HL-60/S4 treated with phorbol 12-myristate 13-acetate at 8.2 ng/mL for 4 days and 3 days (cell line): ENCODE measurements at regions not wholly inside any gene's neighbourhood (a gene's known extent, or its start where the extent isn't known, plus 50 kb on each side); places are given as distances from the start of the nearest gene placed in this dataset.
"Not testable (repeated sequence)": the region's sequence is repeated elsewhere in the genome, so short reads cannot be mapped to it uniquely, and the experiment has no call there.

Experiments used
- in situ Hi-C: fragments of 300-500 bp; cut with MboI; formaldehyde crosslinking; loops from 2 replicates; pipeline ENCODE4 v1.15.0; 2022; ENCODE audit warnings: low sequenced_read_pairs

GRCh38 chr1:222077206-222077605 is 335.3 kb upstream of the DUSP10 start:
- in situ Hi-C loops, result no loop called here

DNA sequence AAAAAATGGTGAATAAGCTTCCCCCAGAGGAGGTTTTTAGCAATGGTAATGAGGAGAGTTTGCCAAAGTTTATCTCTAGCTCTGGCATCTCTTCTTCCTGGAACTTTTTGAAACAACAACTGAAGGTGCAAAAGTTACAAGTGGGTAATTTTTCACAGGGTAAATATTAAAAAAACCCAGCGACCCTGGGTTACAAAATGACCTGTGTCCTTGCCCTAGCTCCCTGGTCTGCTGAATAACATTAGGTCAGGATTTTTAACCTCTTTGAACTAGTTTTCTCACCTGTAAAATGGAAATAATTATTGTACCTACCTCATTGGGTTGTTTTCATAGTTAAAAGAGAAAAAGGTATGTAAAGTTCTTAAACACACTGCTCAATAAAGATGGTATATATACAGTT is 332.4 kb upstream of the DUSP10 start:
- in situ Hi-C loops, result no loop called here

GRCh38 chr1:222073307-222073995 is 331.6 kb upstream of the DUSP10 start:
- in situ Hi-C loops, result no loop called here

DNA sequence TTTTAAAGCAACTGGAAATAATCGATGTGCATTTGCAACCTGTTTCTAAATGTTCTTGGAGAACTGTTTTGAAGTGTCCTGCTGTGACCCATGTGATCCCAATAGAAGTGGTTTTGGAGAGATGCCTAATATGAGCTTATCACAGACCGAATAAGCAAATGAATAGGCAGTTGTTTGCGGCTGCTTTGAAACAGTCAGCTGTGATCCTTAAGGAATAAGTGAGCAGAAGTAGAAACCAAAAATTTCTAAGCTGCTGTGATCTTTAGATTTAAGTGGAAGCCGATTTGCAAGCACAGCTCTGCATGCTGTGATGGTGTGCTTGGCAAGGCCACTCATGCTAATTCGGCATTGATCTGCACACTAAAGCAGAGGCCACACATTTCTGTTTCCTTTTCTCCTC is 329.5 kb upstream of the DUSP10 start:
- in situ Hi-C loops, result no loop called here

GRCh38 chr1:222068937-222069336 is 327.0 kb upstream of the DUSP10 start:
- in situ Hi-C loops, result no loop called here

- in situ Hi-C loops, result no loop called here
These were observed 326.2 kb upstream of the DUSP10 start for GRCh38 chr1:222068101-222068500.

DNA sequence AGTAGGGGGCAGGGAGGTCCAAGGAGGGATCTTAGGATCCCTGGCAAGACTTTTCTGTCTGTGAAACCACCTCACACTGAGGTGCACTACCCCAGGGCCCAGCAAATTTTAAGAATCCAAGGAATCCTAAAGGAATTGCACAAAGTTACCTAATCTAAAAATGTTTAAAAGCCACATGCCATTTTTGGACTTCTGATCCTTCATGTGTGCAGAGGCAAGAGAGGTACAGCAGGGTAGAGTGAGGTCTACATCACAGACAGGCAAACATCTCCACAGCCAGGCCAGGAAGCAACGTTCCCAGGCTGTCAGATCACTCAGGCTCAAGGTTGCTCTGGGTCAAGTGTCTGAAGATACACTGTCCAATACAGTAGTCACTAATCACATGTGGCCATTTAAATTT is 324.6 kb upstream of the DUSP10 start:
- in situ Hi-C loops, result no loop called here

DNA sequence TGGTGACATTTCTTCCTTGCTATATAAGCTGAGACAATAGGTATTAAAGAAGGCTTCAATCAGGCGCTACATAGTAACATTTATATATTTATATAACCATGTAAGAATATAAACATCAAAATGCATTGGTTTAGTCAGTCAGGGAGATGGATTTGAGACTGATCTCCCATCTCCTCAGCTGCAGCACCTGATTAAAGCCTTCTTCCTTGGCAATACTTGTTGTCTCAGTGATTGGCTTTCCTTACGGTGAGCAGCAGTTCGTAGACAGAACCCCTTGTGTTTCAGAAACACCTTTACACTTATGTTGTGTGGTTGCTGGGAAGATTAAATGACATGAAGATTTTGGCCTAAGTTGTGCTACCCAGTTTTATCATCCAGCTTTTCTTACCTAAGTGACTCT is 323.3 kb upstream of the DUSP10 start:
- in situ Hi-C loops, result no loop called here

GRCh38 chr1:222064388-222065211 is 322.7 kb upstream of the DUSP10 start:
- in situ Hi-C loops, result no loop called here

GRCh38 chr1:222062640-222063039 is 320.8 kb upstream of the DUSP10 start:
- in situ Hi-C loops, result no loop called here

- in situ Hi-C loops, result no loop called here
These were observed 319.9 kb upstream of the DUSP10 start for GRCh38 chr1:222061711-222062359.

DNA sequence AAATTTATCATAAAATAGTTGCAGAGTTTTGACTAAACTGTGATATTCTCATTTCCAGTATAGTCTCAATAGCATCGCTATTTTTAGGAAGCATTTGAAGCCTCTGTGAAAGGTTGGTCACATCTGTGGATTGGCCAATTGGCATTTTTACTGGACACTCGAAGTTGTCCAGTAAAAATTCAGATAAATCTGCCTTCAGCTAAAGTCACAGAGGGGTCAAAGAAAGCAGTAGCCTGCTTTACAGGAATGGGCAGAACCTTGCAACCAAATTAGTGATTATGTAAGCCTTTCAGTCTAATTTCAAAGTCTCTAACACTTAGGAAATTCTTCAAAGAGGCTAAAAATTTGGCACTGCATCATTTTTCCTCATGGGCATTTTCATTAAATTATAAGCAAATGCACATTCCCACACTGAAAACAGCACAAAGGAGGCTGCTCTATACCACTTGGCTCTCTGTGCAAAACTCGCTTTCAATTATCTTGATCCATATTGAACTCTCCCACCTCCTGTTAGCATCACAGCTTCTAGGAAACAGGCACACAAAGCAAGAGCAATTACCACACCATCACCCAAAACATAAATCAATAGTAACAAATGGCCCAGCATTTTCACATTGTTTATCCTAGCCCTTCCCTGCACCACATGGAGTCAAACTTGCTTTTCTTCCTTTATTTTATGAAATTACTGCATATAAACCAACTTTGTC is 318.5 kb upstream of the DUSP10 start:
- in situ Hi-C loops, result no loop called here

DNA sequence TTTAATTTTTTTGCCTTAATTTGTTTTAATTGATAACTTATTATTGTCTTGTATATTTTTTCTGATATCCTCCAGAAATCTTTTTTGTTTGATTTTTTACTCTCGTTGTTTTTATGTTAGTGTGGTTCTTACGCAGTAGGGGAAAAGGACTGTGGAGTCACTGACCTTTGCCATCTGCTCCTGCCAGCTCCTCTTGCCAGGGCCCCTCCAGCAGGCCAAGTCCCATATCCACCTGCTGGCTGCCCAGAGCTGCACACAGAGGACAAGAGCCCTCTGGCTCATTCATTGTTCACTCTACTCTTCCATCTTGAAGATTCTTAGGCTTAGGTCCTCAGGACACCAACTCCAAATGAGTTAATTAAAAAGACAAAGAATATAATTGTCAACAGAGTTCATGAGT is 316.4 kb upstream of the DUSP10 start:
- in situ Hi-C loops, result no loop called here

- in situ Hi-C loops, result no loop called here
These were observed 315.3 kb upstream of the DUSP10 start for GRCh38 chr1:222057162-222057561.

DNA sequence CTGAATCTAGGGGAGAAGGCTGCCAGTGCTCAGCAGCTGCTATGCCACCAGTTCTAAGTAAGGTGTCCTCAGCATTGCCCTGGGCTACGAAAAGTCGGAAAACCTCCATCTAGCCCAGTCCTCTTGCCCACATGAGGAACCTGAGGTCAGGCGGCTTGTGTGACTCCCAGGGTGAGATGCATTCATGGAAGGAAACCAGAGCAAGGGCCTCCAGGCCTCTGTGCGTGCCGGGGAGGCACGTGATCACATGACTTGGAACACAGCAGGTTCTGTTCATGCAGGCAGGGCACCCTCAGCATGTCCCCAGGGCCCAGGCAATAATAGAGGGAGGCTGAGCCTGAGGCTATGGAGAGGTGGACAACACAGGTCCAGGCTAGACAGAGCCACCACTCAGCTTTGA is 312.5 kb upstream of the DUSP10 start:
- in situ Hi-C loops, result no loop called here

DNA sequence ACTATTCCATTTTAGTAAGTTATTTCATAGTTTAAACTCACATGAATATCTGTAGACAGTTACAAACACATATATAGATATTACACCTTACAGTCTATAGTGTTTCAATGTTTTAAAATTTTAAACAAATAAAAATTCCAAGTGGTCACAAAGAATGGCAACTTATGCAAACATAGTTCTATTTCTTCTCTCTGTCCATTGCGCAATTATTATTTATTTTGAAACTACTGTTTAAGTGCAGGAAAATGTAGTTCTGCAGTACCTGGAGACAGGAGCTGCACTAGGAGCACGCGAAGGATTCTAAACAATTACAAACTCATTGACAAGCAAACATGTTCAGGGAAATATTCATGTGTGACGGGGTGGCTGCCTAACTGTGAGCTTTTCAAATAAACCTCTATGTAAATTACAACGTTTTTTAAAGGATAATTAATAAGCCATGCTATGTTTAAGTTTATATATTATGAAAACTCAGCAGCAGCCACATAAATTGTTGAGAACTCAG is 312.0 kb upstream of the DUSP10 start:
- in situ Hi-C loops, result no loop called here

DNA sequence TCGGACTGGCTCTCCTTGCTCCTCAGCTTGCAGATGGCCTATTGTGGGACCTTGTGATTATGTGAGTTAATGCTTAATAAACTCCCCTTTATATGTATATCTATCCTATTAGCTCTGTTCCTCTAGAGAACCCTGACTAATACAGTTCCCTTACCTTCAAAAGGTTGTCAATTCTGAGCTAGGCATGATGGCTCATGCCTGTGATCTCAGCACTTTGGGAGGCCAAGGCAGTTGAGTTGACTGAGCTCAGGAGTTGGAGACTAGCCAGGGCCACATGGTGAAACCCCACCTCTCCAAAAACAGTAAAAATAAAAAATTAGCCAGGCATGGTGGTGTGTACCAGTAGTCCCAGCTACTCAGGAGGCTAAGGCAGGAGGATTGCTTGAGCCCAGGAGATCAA is 309.4 kb upstream of the DUSP10 start:
- in situ Hi-C loops, result not testable (repeated sequence)

GRCh38 chr1:222049661-222050060 is 307.8 kb upstream of the DUSP10 start:
- in situ Hi-C loops, result not testable (repeated sequence)

GRCh38 chr1:222049176-222049575 is 307.3 kb upstream of the DUSP10 start:
- in situ Hi-C loops, result no loop called here

DNA sequence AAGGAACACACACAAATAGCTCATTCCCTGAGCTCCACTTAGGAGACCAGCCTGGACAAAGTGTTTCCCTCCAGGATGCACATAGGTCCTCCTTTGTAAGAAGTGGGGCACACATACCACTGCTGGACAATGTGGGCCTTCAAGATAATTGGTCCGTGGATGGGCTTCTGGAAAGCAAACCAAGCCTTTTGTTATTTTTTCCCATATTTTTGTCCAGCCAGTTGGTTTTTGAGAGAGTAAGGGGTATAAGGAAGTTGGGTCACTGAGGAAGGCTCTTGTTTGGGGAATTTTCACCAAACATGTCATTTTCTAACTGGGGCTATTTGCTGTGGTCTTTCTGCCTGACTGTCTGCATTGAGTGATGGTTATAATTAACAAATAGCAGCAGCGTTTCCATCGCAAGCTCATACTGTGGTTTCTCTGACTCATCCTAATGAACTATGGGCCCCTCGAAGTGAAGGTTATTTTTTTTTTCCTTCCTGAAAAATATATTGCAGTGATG is 306.3 kb upstream of the DUSP10 start:
- in situ Hi-C loops, result no loop called here

GRCh38 chr1:222047366-222047765 is 305.5 kb upstream of the DUSP10 start:
- in situ Hi-C loops, result no loop called here
